Fibroblast of gingiva (primary cell): ENCODE measurements at regions not wholly inside any gene's neighbourhood (a gene's known extent, or its start where the extent isn't known, plus 50 kb on each side); places are given as distances from the start of the nearest gene placed in this dataset.

Experiments
- DNase-seq: peaks from one replicate; pipeline ENCODE4 v3.0.0-alpha.2; 2011; ENCODE audit warnings: low read depth

GRCh38 chr9:27888661-27889295 is 315.5 kb upstream of the C9orf72 start:
- no peak for DNase-seq

GRCh38 chr9:27924502-27924901 is 351.2 kb upstream of the C9orf72 start:
- no peak for DNase-seq

- DNase-seq, result no peak
These were observed 352.5 kb upstream of the C9orf72 start for GRCh38 chr9:27925815-27926214.

GRCh38 chr9:27929841-27930240 is 356.6 kb upstream of the C9orf72 start:
- no peak for DNase-seq

- no peak for DNase-seq
These were observed 360.1 kb upstream of the C9orf72 start for GRCh38 chr9:27933210-27934025.

- DNase-seq, result no peak
These were observed 361.2 kb upstream of the C9orf72 start for GRCh38 chr9:27934471-27934870.

- no peak for DNase-seq
These were observed 365.9 kb upstream of the C9orf72 start for GRCh38 chr9:27939186-27939585.

- no peak for DNase-seq
These were observed 367.3 kb upstream of the C9orf72 start for GRCh38 chr9:27940535-27940934.

- no peak for DNase-seq
These were observed 370.2 kb upstream of the C9orf72 start for GRCh38 chr9:27943501-27943900.

GRCh38 chr9:27945386-27945785 is 372.1 kb upstream of the C9orf72 start:
- no peak for DNase-seq

GRCh38 chr9:27950382-27950781 is 377.1 kb upstream of the C9orf72 start:
- DNase-seq, result no peak

GRCh38 chr9:27954858-27955257 is 381.6 kb upstream of the C9orf72 start:
- DNase-seq, result no peak

GRCh38 chr9:27963836-27964235 is 390.6 kb upstream of the C9orf72 start:
- no peak for DNase-seq

GRCh38 chr9:27967210-27967609 is 393.9 kb upstream of the C9orf72 start:
- no peak for DNase-seq

- no peak for DNase-seq
These were observed 404.6 kb upstream of the C9orf72 start for GRCh38 chr9:27977931-27978330.

GRCh38 chr9:27985714-27986113 is 412.4 kb upstream of the C9orf72 start:
- no peak for DNase-seq

GRCh38 chr9:27990524-27990923 is 417.2 kb upstream of the C9orf72 start:
- no peak for DNase-seq

GRCh38 chr9:27991221-27991620 is 417.9 kb upstream of the C9orf72 start:
- no peak for DNase-seq

GRCh38 chr9:28001096-28001495 is 427.8 kb upstream of the C9orf72 start:
- no peak for DNase-seq

- DNase-seq, result no peak
These were observed 431.6 kb upstream of the C9orf72 start for GRCh38 chr9:28004900-28005299.

GRCh38 chr9:28005779-28006178 is 432.5 kb upstream of the C9orf72 start:
- no peak for DNase-seq

- no peak for DNase-seq
These were observed 434.0 kb upstream of the C9orf72 start for GRCh38 chr9:28007097-28007817.

GRCh38 chr9:28014212-28014611 is 440.9 kb upstream of the C9orf72 start:
- no peak for DNase-seq
